ENCODE measurements at regions not wholly inside any gene's neighbourhood (a gene's known extent, or its start where the extent isn't known, plus 50 kb on each side); places are given as distances from the start of the nearest gene placed in this dataset.

DNA sequence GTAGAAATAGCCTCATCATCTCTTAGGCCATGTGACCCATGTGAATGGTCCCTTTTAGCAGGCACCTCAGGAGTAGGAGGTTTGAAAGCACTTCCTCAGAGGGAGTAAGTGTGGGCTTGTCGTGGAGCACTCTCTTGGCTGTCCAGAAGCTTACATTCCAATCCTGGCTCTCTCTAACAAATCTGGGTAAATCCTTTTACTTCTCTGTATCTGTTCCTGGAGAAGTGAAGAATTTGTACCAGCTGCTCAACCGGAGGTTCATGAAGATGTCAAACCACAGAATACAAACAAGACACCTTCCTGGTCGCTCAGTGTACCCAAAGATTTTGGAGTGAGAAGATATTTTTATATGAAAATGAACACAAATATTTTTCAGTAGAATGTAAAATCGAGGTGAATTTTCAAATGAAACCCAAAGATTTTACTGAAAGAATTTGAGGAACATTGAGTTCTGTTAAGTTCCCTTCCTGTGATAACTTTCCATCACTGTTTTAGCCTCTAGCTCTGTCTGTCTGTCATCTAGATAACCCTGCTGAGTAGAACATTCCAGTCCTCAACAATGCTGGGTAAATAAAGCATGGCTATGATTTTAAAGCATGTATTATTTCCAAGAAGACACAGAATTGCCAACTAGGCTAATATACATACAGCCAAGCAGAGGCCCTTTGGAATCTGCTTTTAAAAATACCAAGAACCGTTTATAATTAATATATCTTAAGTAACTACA, 263.9 kb upstream of the RGS6 start:
- no peak for DNase-seq (ENCODE audit: low read depth in 1 of 2, low spot score in 1 of 2)
- H3K4me3 ChIP-seq (replicated peaks; ENCODE audit: insufficient read depth, low read length), result no peak overlapping the region
- TF ChIP-seq SPI1 (IDR thresholded peaks at IDR 0.05; ENCODE audit: borderline replicate concordance, low read depth) (no peak), GABPA (IDR thresholded peaks at IDR 0.05; ENCODE audit: low read depth) (no peak), POLR2AphosphoS5 (IDR thresholded peaks at IDR 0.05; ENCODE audit: low read depth) (no peak)
- TF ChIP-seq, protein P1, sequence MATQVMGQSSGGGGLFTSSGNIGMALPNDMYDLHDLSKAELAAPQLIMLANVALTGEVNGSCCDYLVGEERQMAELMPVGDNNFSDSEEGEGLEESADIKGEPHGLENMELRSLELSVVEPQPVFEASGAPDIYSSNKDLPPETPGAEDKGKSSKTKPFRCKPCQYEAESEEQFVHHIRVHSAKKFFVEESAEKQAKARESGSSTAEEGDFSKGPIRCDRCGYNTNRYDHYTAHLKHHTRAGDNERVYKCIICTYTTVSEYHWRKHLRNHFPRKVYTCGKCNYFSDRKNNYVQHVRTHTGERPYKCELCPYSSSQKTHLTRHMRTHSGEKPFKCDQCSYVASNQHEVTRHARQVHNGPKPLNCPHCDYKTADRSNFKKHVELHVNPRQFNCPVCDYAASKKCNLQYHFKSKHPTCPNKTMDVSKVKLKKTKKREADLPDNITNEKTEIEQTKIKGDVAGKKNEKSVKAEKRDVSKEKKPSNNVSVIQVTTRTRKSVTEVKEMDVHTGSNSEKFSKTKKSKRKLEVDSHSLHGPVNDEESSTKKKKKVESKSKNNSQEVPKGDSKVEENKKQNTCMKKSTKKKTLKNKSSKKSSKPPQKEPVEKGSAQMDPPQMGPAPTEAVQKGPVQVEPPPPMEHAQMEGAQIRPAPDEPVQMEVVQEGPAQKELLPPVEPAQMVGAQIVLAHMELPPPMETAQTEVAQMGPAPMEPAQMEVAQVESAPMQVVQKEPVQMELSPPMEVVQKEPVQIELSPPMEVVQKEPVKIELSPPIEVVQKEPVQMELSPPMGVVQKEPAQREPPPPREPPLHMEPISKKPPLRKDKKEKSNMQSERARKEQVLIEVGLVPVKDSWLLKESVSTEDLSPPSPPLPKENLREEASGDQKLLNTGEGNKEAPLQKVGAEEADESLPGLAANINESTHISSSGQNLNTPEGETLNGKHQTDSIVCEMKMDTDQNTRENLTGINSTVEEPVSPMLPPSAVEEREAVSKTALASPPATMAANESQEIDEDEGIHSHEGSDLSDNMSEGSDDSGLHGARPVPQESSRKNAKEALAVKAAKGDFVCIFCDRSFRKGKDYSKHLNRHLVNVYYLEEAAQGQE (IDR thresholded peaks at IDR 0.05; ENCODE audit: insufficient replicate concordance, low read depth), result no peak
- TF ChIP-seq, protein P2, sequence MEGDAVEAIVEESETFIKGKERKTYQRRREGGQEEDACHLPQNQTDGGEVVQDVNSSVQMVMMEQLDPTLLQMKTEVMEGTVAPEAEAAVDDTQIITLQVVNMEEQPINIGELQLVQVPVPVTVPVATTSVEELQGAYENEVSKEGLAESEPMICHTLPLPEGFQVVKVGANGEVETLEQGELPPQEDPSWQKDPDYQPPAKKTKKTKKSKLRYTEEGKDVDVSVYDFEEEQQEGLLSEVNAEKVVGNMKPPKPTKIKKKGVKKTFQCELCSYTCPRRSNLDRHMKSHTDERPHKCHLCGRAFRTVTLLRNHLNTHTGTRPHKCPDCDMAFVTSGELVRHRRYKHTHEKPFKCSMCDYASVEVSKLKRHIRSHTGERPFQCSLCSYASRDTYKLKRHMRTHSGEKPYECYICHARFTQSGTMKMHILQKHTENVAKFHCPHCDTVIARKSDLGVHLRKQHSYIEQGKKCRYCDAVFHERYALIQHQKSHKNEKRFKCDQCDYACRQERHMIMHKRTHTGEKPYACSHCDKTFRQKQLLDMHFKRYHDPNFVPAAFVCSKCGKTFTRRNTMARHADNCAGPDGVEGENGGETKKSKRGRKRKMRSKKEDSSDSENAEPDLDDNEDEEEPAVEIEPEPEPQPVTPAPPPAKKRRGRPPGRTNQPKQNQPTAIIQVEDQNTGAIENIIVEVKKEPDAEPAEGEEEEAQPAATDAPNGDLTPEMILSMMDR (IDR thresholded peaks at IDR 0.05; ENCODE audit: insufficient read depth, low read length), result no peak
- H3K27ac ChIP-seq (replicated peaks), result no peak overlapping the region
- H3K27me3 ChIP-seq (ENCODE audit: insufficient read depth, poor library complexity, severe bottlenecking), result no peaks in the 10 kb centered on the region

DNA sequence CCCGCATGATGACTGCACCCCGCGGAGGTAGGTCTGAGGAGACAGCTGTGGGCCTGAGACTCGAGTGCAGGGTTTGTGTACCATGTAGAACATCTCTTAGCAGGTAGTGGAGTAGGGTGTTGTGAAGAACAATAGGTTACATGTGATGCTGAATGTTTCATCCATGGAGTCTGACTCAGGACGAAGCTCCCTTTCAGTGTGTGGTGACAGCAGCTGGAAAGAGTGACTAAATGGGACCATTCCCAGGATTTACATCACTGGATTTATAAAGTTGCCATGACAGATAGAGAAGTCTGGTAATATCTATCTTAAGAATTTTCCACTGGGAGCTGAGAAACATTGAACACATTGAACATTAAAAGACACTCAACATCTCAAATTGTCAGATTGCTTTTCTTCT, 259.6 kb upstream of the RGS6 start:
- DNase-seq (ENCODE audit: low read depth in 1 of 2, low spot score in 1 of 2), result no peak
- TF ChIP-seq POLR2AphosphoS5 (IDR thresholded peaks at IDR 0.05; ENCODE audit: low read depth) (no peak), SPI1 (IDR thresholded peaks at IDR 0.05; ENCODE audit: borderline replicate concordance, low read depth) (no peak), GABPA (IDR thresholded peaks at IDR 0.05; ENCODE audit: low read depth) (no peak)
- TF ChIP-seq, protein P1 (IDR thresholded peaks at IDR 0.05; ENCODE audit: insufficient replicate concordance, low read depth), result no peak
- TF ChIP-seq, protein P2 (IDR thresholded peaks at IDR 0.05; ENCODE audit: insufficient read depth, low read length), result no peak
- Histone ChIP-seq H3K27ac (replicated peaks) (no peak overlapping the region), H3K27me3 (ENCODE audit: insufficient read depth, poor library complexity, severe bottlenecking) (no peaks in the 10 kb centered on the region), H3K4me3 (replicated peaks; ENCODE audit: insufficient read depth, low read length) (no peak overlapping the region)

DNA sequence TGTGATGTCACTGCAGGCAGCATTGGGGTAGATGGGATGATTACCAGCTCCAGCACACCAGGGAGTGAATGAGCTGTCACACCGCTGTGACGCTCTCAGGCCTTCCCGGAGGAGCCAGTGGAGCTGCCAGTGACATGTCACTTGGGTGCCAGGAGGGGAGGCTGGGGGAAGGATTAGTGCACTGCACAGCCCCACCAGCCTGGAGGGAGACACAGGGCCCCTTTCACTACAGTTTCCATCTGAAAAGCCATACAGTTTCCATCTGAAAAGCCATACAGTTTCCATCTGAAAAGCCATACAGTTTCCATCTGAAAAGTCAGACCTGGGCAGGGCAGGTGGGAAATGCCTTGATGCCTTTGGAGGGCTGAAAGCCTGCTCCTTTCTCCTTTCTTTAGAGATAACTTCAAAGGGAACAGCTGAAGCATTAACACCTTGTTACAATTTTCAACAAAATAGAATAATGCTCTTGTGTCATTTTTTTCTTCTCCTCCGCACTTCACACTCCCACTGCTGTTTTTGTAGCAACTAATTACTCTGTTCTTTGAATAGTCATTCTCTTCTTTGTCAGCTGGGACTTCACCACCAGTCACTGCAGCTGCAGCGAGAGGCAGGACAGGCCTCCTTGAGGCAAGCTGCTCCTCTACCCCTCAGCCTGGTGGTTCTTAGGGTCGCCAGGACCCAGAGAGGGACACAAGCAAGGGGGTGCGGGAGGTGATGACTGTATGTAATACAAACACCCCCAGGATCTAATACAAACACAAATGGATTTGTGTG, 256.9 kb upstream of the RGS6 start:
- no peak for DNase-seq (ENCODE audit: low read depth in 1 of 2, low spot score in 1 of 2)
- Histone ChIP-seq H3K27me3 (ENCODE audit: insufficient read depth, poor library complexity, severe bottlenecking) (no peaks in the 10 kb centered on the region), H3K4me3 (replicated peaks; ENCODE audit: insufficient read depth, low read length) (no peak overlapping the region), H3K27ac (replicated peaks) (no peak overlapping the region)
- TF ChIP-seq SPI1 (IDR thresholded peaks at IDR 0.05; ENCODE audit: borderline replicate concordance, low read depth), result no peak
- no peak for TF ChIP-seq GABPA (IDR thresholded peaks at IDR 0.05; ENCODE audit: low read depth)
- TF ChIP-seq, protein P1 (IDR thresholded peaks at IDR 0.05; ENCODE audit: insufficient replicate concordance, low read depth), result no peak
- TF ChIP-seq, protein P2 (IDR thresholded peaks at IDR 0.05; ENCODE audit: insufficient read depth, low read length), result no peak
- TF ChIP-seq POLR2AphosphoS5 (IDR thresholded peaks at IDR 0.05; ENCODE audit: low read depth), result no peak
